ENCODE measurements at regions not wholly inside any gene's neighbourhood (a gene's known extent, or its start where the extent isn't known, plus 50 kb on each side); places are given as distances from the start of the nearest gene placed in this dataset.

DNA sequence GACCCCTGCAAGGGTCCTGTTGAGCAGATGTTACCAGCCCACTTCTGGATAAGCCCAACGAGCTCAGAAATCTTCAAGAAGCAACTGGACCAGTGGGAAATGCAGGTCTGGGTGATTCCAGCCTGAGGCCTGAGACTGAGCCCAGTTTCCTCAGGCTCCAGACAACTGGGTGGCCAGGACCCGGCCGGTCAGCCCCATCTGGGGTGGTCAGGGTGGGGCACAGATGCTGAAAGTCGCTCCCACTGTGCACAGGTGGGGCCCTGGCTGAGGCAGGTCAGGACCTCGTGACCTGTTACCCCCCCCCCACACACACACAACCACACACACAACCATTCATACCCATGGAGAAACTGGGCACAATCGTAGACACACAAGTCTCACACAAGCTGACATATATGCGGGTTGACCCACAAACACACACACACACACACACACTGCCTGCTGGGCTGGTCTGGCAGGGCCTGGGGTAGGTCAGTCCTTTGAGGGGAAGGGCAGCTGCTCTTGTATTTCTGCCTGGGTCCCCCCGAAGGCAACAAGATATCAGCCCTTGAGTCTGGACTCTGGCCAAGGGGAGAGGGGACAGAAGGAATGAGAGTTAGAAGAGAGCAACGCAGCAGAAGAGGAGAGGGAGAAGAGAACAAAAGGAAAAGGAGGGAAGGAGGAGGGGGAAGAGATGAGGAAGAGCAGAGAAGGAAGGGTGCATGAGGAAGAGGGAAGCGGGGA is 99.0 kb upstream of the CDH5 start:
- H3K36me3 Mint-ChIP-seq, result no peaks in the 10 kb centered on the region
- no peak for DNase-seq
- H3K27ac Mint-ChIP-seq, result no peak overlapping the region
- no peak for ATAC-seq (ENCODE audit: low read depth)
- no peaks in the 10 kb centered on the region for H3K9me3 Mint-ChIP-seq
- POLR2A ChIA-PET, result no interaction called here
- H3K4me3 Mint-ChIP-seq, result no peak overlapping the region
- H3K27me3 Mint-ChIP-seq, result peaks cover 29% of the 10 kb centered on the region
- H3K4me1 Mint-ChIP-seq, result peaks cover 2% of the 10 kb centered on the region

- Mint-ChIP-seq H3K27me3 (peaks cover 29% of the 10 kb centered on the region), H3K4me1 (peaks cover 4% of the 10 kb centered on the region), H3K36me3 (no peaks in the 10 kb centered on the region), H3K4me3 (no peak overlapping the region), H3K9me3 (no peaks in the 10 kb centered on the region), H3K27ac (no peak overlapping the region)
- POLR2A ChIA-PET, result no interaction called here
- ATAC-seq (ENCODE audit: low read depth) (no peak), DNase-seq (no peak)
Observed at GRCh38 chr16:66266436-66267291, 99.8 kb upstream of the CDH5 start.

GRCh38 chr16:66265556-66266141 is 100.8 kb upstream of the CDH5 start:
- peaks cover 25% of the 10 kb centered on the region for H3K27me3 Mint-ChIP-seq
- DNase-seq (no peak), ATAC-seq (ENCODE audit: low read depth) (no peak)
- H3K4me3 Mint-ChIP-seq, result no peak overlapping the region
- POLR2A ChIA-PET, result no interaction called here
- H3K9me3 Mint-ChIP-seq, result no peaks in the 10 kb centered on the region
- H3K4me1 Mint-ChIP-seq, result peaks cover 4% of the 10 kb centered on the region
- H3K36me3 Mint-ChIP-seq, result no peaks in the 10 kb centered on the region
- no peak overlapping the region for H3K27ac Mint-ChIP-seq

DNA sequence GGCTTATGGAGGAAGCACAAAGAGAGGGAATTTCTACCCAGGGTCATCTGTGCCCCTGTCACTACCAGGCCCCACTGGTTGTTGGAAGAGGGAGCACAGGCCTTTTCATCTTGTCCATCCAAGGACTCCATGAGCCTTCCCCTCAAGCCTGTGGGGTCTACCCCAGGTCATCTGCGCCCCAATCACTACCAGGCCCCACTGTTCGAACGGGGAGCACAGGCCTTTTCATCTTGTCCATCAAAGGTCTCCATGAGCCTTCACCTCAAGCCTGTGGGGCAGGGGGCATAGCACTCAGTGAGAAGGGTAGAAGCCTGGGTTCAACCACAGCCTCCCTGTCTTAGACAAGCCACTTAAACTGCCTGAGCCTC is 101.5 kb upstream of the CDH5 start:
- no peak for DNase-seq
- Mint-ChIP-seq H3K36me3 (no peaks in the 10 kb centered on the region), H3K27ac (no peak overlapping the region), H3K27me3 (peaks cover 23% of the 10 kb centered on the region), H3K4me1 (peaks cover 4% of the 10 kb centered on the region), H3K4me3 (no peak overlapping the region), H3K9me3 (no peaks in the 10 kb centered on the region)
- POLR2A ChIA-PET, result no interaction called here
- no peak for ATAC-seq (ENCODE audit: low read depth)

DNA sequence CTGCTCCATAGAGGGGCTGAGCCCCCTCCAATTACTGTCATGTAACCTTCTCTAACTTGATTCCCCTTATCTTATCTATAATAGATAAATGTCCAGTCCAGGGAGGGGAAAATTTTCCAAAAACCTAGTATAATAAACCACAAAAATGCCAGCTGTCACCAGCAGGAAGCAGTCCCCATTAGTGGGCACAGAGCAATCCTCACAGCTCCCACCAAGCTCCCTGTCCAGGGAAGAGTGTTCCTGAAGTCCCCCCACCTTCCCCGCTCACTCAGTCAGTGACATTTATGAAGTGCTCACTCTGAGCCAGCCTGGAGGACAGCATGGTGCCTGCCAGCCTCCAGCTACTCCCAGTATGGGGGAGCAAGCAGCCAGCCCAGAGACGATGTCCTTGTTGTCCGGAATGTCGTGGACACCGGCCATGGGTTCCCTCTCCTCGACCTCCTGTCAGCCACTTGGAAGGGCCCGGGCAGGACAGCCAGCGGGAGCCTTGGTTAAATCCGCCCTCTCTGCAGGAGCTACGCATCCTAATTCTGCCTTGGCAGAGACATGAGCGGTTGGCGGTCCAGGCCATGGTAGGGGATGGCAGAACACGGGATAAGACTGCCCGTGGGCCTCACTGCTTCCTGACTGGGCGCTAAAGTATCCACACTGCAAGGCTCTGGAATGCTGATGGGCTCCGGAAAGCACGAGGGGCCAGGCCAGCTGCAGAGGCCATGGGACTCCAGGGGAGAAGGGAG is 102.0 kb upstream of the CDH5 start:
- Mint-ChIP-seq H3K4me1 (peaks cover 4% of the 10 kb centered on the region), H3K27me3 (peaks cover 22% of the 10 kb centered on the region), H3K36me3 (no peaks in the 10 kb centered on the region), H3K9me3 (no peaks in the 10 kb centered on the region), H3K27ac (no peak overlapping the region), H3K4me3 (no peak overlapping the region)
- no peak for DNase-seq
- POLR2A ChIA-PET, result no interaction called here
- no peak for ATAC-seq (ENCODE audit: low read depth)

- POLR2A ChIA-PET, result no interaction called here
Observed at GRCh38 chr16:66263973-66264310, 102.5 kb upstream of the CDH5 start.

DNA sequence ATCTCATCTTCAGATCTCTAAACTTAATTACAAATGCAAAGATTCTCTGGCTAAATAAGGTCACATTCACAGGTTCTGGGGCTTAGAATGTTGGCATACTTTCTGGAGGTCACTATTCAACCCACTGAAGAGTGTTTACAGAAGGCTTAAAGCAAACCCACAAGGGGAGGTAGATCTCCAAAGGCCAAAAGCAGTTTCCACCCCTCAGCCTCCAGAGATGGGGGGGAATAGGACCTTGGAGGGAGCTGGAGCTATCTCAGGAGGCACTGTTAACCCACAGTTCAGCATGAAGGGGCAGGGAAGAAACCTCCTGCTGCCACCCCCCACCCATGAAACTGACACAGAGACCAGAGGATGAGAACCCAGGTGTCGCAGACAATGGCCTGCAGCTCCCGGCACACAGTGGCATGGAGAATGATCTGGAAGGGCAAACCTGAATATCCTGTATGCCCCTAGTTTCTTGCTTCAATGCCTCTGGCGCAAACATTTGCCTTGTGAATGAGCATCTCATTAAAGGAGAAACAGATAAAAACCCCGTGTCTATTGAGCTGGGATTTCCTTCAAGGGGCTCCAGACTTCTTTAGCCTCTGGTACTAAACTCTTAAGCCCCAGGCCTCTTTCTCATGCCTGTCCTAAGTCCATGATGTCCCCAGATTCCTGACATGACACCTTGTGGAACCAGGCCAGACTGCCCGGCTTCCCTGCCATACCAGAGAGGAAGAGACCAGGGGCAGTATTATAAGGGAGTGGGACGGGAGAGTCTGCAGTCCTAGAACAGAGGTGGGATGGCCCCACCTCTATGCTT is 103.1 kb upstream of the CDH5 start:
- ATAC-seq (ENCODE audit: low read depth), result no peak
- no peaks in the 10 kb centered on the region for H3K36me3 Mint-ChIP-seq

More at GRCh38 chr16:66263973-66264310, 102.5 kb upstream of the CDH5 start:
- H3K9me3 Mint-ChIP-seq, result no peaks in the 10 kb centered on the region
- no peak for DNase-seq
- H3K27ac Mint-ChIP-seq, result no peak overlapping the region
- peaks cover 17% of the 10 kb centered on the region for H3K27me3 Mint-ChIP-seq
- ATAC-seq (ENCODE audit: low read depth), result no peak
- H3K4me3 Mint-ChIP-seq, result no peak overlapping the region
- no peaks in the 10 kb centered on the region for H3K36me3 Mint-ChIP-seq
- peaks cover 4% of the 10 kb centered on the region for H3K4me1 Mint-ChIP-seq

DNA sequence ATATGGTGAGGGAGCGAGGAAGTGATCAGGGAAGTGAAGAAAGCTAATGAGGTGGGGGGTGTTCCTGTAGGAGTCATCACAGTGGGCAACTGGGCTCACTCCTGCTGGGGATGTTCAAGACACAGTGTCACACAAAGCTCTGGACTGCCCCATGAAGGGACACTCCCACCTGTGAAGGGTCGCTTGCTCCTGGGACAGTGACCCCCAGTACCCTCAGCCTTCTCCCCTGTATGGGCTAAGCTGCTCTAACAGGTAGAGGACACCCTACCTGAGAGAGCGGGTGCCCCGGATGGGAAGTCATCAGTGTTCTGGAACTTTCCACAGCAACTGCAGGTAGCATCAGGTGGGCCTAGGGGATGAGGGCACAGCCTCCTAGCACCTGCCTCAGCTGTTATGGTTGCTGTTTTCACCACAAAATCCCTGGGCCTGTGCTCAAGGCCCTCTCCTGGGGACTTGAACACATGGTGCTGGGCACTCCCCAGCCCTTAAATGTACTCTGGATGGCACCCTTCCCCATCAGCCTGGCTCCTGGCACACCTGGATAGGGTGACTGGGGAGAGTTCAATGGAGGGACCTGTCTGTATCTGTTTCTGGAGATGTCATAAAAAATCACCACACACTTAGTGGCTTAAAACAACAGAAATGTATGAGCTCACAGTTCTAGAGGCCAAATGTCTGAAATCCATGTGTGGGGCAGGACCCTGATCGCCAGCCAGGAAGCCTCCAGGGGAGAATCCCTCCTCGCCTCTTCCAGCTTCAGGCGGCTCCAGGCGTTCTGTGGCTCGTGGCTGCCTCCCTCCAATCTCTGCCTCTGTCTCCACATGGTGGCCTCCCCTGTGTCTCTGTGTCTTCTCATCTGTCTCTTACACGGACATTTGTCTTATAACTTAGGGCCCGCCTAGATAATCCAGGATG is 104.0 kb upstream of the CDH5 start:
- Mint-ChIP-seq H3K27me3 (peaks cover 10% of the 10 kb centered on the region), H3K4me3 (no peak overlapping the region), H3K27ac (no peak overlapping the region), H3K4me1 (peaks cover 4% of the 10 kb centered on the region), H3K36me3 (no peaks in the 10 kb centered on the region), H3K9me3 (no peaks in the 10 kb centered on the region)
- DNase-seq (no peak), ATAC-seq (ENCODE audit: low read depth) (no peak)
- POLR2A ChIA-PET, result no interaction called here

More for the DNA sequence above, 103.1 kb upstream of the CDH5 start:
- Mint-ChIP-seq H3K4me3 (no peak overlapping the region), H3K27ac (no peak overlapping the region), H3K9me3 (no peaks in the 10 kb centered on the region), H3K27me3 (peaks cover 15% of the 10 kb centered on the region), H3K4me1 (peaks cover 4% of the 10 kb centered on the region)
- POLR2A ChIA-PET, result no interaction called here
- DNase-seq, result no peak

DNA sequence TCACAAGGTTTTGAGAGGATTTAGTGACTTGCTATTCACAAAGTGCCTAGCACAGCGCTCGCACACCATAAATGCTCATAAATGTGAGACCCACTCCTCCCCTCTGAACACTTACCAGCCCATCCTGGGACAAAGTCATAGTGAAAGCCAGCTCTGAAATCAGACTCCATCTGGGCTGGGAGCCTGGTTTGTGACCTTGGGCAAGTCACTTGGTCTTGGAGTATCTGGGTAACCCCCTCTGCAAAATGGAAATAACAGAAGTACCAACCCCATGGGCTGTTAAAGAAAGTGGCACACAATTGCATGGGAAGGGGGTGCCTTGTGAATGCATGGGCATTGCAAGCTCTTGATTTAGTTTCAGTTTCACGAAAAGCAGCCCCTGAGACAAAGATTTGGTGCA is 104.7 kb upstream of the CDH5 start:
- DNase-seq (no peak), ATAC-seq (ENCODE audit: low read depth) (no peak)
- Mint-ChIP-seq H3K4me3 (no peak overlapping the region), H3K27ac (no peak overlapping the region), H3K4me1 (peaks cover 4% of the 10 kb centered on the region), H3K36me3 (no peaks in the 10 kb centered on the region), H3K9me3 (no peaks in the 10 kb centered on the region), H3K27me3 (peaks cover 7% of the 10 kb centered on the region)
- POLR2A ChIA-PET, result no interaction called here

DNA sequence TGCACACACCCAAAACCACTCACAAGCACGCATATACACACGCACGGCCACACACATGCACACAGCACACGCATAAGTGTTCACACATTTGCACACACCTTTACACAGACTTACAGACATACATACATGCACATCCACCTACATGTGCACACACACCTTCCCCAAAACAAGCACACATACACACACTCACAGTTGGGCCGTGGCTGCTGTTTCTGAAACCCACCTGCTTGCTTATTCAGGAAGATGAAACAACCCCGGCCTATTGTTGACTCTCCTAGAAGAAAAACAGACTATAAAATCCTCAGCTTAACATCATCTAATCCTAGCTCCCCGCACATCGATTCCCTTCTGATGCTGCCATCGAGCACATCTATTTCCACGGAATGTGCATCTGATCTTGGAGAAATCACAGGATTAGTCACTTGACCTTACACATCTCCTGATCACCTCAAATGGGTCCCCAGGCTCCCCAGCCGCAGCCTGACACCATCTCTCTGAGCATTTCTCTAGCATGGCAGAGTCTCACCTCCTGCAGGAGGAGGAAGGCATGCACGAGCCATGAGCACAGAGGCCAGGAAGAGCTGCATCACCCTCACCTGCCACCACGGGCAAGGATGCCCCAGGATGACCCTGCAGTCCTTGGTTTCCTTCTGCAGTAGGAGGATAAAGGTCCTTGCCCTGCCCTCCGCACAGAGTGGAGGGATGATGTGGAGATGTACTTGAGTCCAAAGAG is 105.8 kb upstream of the CDH5 start:
- Mint-ChIP-seq H3K4me1 (peaks cover 2% of the 10 kb centered on the region), H3K27me3 (no peaks in the 10 kb centered on the region), H3K4me3 (no peak overlapping the region), H3K27ac (no peak overlapping the region), H3K9me3 (no peaks in the 10 kb centered on the region), H3K36me3 (no peaks in the 10 kb centered on the region)
- DNase-seq (no peak), ATAC-seq (ENCODE audit: low read depth) (no peak)
- POLR2A ChIA-PET, result no interaction called here

DNA sequence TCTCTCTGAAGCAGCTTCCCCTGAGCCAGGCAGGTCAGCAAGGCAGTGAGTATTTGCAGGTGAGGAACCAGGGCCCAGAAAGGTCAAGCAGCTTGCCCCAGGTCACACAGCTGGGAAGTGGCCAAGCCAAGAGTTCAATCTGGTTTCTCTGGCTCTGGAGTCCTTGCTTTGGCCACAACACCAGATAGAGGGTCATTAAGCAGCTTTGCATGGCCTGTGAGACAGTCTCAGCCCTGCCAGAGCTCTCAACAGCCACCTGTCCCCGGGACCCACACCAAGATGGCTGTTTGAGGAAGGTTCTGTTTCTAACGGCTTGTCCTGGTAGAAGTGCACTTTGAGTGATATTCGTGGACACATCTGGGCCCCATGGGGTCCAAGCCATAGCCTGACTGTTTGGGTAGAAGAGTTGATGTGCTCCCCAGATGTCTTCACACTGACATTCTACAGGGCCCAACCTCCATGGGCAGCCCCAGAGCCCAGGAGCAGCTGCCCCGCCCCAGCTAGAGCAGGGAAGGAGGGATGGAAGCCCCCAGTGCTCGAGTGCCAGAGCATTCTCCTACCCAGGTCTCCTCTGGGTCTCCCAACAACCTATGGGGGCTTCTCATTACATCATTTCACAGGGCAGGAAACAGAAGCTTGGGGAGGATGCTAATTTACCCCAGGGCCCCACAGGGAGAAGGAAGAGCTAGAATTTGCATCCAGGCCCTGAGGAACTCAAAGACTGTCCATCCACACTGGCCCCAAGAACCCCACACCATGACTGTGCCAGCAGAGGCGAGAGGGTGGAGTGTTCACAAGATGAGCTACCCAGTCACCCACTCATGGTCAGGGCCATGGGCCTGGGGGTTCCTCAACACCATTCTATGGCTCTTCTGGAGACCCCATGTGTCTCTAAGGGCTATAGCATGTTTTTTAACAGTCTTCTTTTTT is 107.3 kb upstream of the CDH5 start:
- H3K36me3 Mint-ChIP-seq, result no peaks in the 10 kb centered on the region
- no peak overlapping the region for H3K4me3 Mint-ChIP-seq
- no peak overlapping the region for H3K27ac Mint-ChIP-seq
- ATAC-seq (ENCODE audit: low read depth) (no peak), DNase-seq (no peak)
- POLR2A ChIA-PET, result no interaction called here
- H3K9me3 Mint-ChIP-seq, result no peaks in the 10 kb centered on the region
- peaks cover 2% of the 10 kb centered on the region for H3K4me1 Mint-ChIP-seq
- H3K27me3 Mint-ChIP-seq, result peaks cover 3% of the 10 kb centered on the region

Measured in activated naive CD8-positive, alpha-beta T cell treated with anti-CD3 and anti-CD28 coated beads, Interleukin-2, amount 10 ng/mL, durations not matched to agents 7 days and 5 days (primary cell).